OCI-LY7 (cell line): ENCODE measurements at regions not wholly inside any gene's neighbourhood (a gene's known extent, or its start where the extent isn't known, plus 50 kb on each side); places are given as distances from the start of the nearest gene placed in this dataset.

Experiments
- BruUV-seq: library from RNA; stranded (reverse); fragments of 400-500 nt; replicated peaks from 2 replicates; lab custom pipeline; 2021; lab: Mats Ljungman, UMichigan
- CTCF ChIA-PET: fragments of 300-600 bp; sonication (Branson Sonifier 250); formaldehyde crosslinking; loops from one replicate; lab custom pipeline; 2022; ENCODE audit warnings: antibody characterized with exemption; ENCODE audit not compliant: unreplicated experiment; lab: Charles Lee
- POLR2A ChIA-PET: fragments of 300-600 bp; sonication (Branson Sonifier 250); formaldehyde crosslinking; loops from one replicate; lab custom pipeline; 2022; ENCODE audit warnings: antibody characterized with exemption; lab: Charles Lee
- DNase-seq: peaks from one replicate; pipeline ENCODE4 v3.0.0-alpha.2; 2015; ENCODE audit warnings: low spot score
- H2AFZ ChIP-seq: fragments of 200-600 bp; sonication (generic), shearing (Covaris generic); 2 replicates; pipeline ENCODE4 v1.6.1; 2014; ENCODE audit warnings: mild to moderate bottlenecking, antibody characterized with exemption, low read length, moderate library complexity
- H3K27ac ChIP-seq: fragments of 200-600 bp; sonication (generic); 2 replicates; pipeline ENCODE4 v1.5.1; 2014; ENCODE audit warnings: mixed run types, low read depth, mild to moderate bottlenecking, moderate library complexity, low read length, inconsistent platforms; ENCODE audit not compliant: poor library complexity, severe bottlenecking
- H3K36me3 ChIP-seq: fragments of 200-600 bp; sonication (generic); 2 replicates; pipeline ENCODE4 v1.6.1; 2014; ENCODE audit warnings: mild to moderate bottlenecking, antibody characterized with exemption, low read length, moderate library complexity, mixed read lengths; ENCODE audit not compliant: insufficient read depth
- H3K4me1 ChIP-seq: fragments of 200-600 bp; sonication (generic); 2 replicates; pipeline ENCODE4 v1.5.1; 2014; ENCODE audit warnings: mild to moderate bottlenecking, low read length; ENCODE audit not compliant: insufficient read depth, poor library complexity, severe bottlenecking
- H3K4me2 ChIP-seq: fragments of 200-600 bp; sonication (generic); 2 replicates; pipeline ENCODE4 v1.6.1; 2014; ENCODE audit warnings: mild to moderate bottlenecking, low read length
- H3K4me3 ChIP-seq: fragments of 200-600 bp; sonication (generic); 2 replicates; pipeline ENCODE4 v1.5.1; 2014; ENCODE audit warnings: mild to moderate bottlenecking, low read depth, low read length; ENCODE audit not compliant: poor library complexity, severe bottlenecking
- H3K79me2 ChIP-seq: fragments of 200-600 bp; sonication (generic); 2 replicates; pipeline ENCODE4 v1.6.1; 2016; ENCODE audit warnings: low read depth, mild to moderate bottlenecking, low read length, moderate library complexity, mixed read lengths; ENCODE audit not compliant: insufficient read depth
- H3K9me2 ChIP-seq: fragments of 200-600 bp; sonication (generic); 2 replicates; pipeline ENCODE4 v1.6.1; 2016; ENCODE audit warnings: mild to moderate bottlenecking, low read length, mixed read lengths; ENCODE audit not compliant: insufficient read depth
- H3K9me3 ChIP-seq: fragments of 200-600 bp; sonication (generic); 2 replicates; pipeline ENCODE4 v1.6.1; 2014; ENCODE audit warnings: mild to moderate bottlenecking, mixed run types, low read length, mixed read lengths
- H4K20me1 ChIP-seq: fragments of 200-600 bp; sonication (generic); 2 replicates; pipeline ENCODE4 v1.6.1; 2014; ENCODE audit warnings: mild to moderate bottlenecking, antibody characterized with exemption, low read length, moderate library complexity, mixed read lengths; ENCODE audit not compliant: insufficient read depth
- CTCF ChIP-seq: fragments of 200-600 bp; sonication (generic); conservative IDR thresholded peaks from 2 replicates; pipeline ENCODE4 v1.5.1; 2014; ENCODE audit warnings: mild to moderate bottlenecking, antibody characterized with exemption, low read length, moderate library complexity, mixed read lengths
- EZH2phosphoT487 ChIP-seq: fragments of 200-600 bp; sonication (generic); IDR thresholded peaks from 2 replicates; pipeline ENCODE4 v1.6.1; 2018; ENCODE audit warnings: low read depth, borderline replicate concordance, mild to moderate bottlenecking, mixed run types, antibody characterized with exemption, low read length, moderate library complexity, mixed read lengths
- intact Hi-C: fragments of 100-400 bp; cut with micrococcal nuclease; formaldehyde crosslinking; loops from one replicate; pipeline ENCODE4 v1.10.0; 2022; ENCODE audit not compliant: unreplicated experiment

- no peak overlapping the region for H2AFZ ChIP-seq
- no TSS peak for BruUV-seq
- no peak overlapping the region for H3K4me2 ChIP-seq
- no peak for DNase-seq
- no peak overlapping the region for H3K27ac ChIP-seq
- ChIA-PET POLR2A (no interaction called here), CTCF (no interaction called here)
- TF ChIP-seq CTCF (no peak), EZH2phosphoT487 (no peak)
- intact Hi-C loops, result no loop called here
- H3K79me2 ChIP-seq, result no peaks in the 10 kb centered on the region
- no peaks in the 10 kb centered on the region for H3K36me3 ChIP-seq
- H3K9me2 ChIP-seq, result no peaks in the 10 kb centered on the region
- no peaks in the 10 kb centered on the region for H3K4me1 ChIP-seq
- no peaks in the 10 kb centered on the region for H3K9me3 ChIP-seq
- H4K20me1 ChIP-seq, result no peaks in the 10 kb centered on the region
- no peak overlapping the region for H3K4me3 ChIP-seq
Measured at GRCh38 chr17:63140255-63140654, 174.2 kb downstream of the TANC2 start.

DNA sequence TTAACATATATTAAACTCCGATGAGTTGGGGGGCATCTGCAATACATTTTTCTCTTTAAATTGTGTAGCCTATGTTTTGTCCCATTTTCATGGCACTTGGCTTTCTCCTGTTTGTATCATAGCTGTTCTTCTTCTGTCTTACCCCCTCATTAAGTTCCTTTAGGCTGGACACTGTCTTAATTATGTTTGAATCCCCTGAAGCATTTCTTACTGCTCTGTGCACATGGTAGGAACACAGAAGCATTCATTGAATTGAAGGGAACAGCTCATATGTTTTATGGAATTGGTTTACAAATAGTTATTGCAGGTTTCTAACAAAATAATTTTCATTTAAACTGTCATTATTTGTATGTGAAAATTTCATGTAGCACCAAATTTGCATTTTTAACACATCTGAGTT lies 176.8 kb downstream of the TANC2 start:
- DNase-seq, result no peak
- Histone ChIP-seq H3K36me3 (no peaks in the 10 kb centered on the region), H2AFZ (no peak overlapping the region), H3K9me2 (no peaks in the 10 kb centered on the region), H3K79me2 (no peaks in the 10 kb centered on the region), H3K27ac (no peak overlapping the region), H3K4me3 (no peak overlapping the region), H4K20me1 (no peaks in the 10 kb centered on the region), H3K9me3 (no peaks in the 10 kb centered on the region), H3K4me2 (no peak overlapping the region), H3K4me1 (no peaks in the 10 kb centered on the region)
- intact Hi-C loops, result no loop called here
- ChIA-PET POLR2A (no interaction called here), CTCF (no interaction called here)
- TF ChIP-seq EZH2phosphoT487, result no peak
- no peak for TF ChIP-seq CTCF
- no TSS peak for BruUV-seq

- no peaks in the 10 kb centered on the region for H3K4me1 ChIP-seq
- H3K9me2 ChIP-seq, result no peaks in the 10 kb centered on the region
- ChIA-PET CTCF (no interaction called here), POLR2A (interaction anchor here (0.6 to 0.9 kb wide), 2 partner anchors 9 to 395 kb away, joined by 3 to 4 read pairs; no protein-coding TSS in a partner anchor)
- H4K20me1 ChIP-seq, result no peaks in the 10 kb centered on the region; the same call in 1 of the 2 replicates
- no peak for DNase-seq
- no peak overlapping the region for H3K4me2 ChIP-seq
- no peaks in the 10 kb centered on the region for H3K36me3 ChIP-seq
- H3K4me3 ChIP-seq, result no peak overlapping the region
- no peaks in the 10 kb centered on the region for H3K9me3 ChIP-seq
- H3K27ac ChIP-seq, result no peak overlapping the region
- intact Hi-C loops, result no loop called here
- TF ChIP-seq EZH2phosphoT487 (no peak), CTCF (no peak)
- H2AFZ ChIP-seq, result no peak overlapping the region
- no peaks in the 10 kb centered on the region for H3K79me2 ChIP-seq
- no TSS peak for BruUV-seq
Measured at GRCh38 chr17:63150490-63150889, 184.5 kb downstream of the TANC2 start.
